GM13977 (cell line): ENCODE measurements at regions not wholly inside any gene's neighbourhood (a gene's known extent, or its start where the extent isn't known, plus 50 kb on each side); places are given as distances from the start of the nearest gene placed in this dataset.
"Not testable (repeated sequence)": the region's sequence is repeated elsewhere in the genome, so short reads cannot be mapped to it uniquely, and the experiment has no call there.

Experiments
- DNase-seq: peaks from one replicate; pipeline ENCODE4 v3.0.0; 2012; ENCODE audit warnings: low spot score
- CTCF ChIP-seq: IDR thresholded peaks from 2 replicates; pipeline ENCODE4 v1.5.1; 2012; ENCODE audit warnings: mild to moderate bottlenecking, control low read depth; ENCODE audit not compliant: insufficient read depth; ENCODE audit errors: extremely low read depth, missing control alignments
- in situ Hi-C: fragments of 300-500 bp; cut with MboI; formaldehyde crosslinking; loops from one replicate; pipeline ENCODE4 v1.12.0; 2022; ENCODE audit warnings: low sequenced_read_pairs, low pct_unique_long_range_greater_than_20kb, mixed read lengths, inconsistent platforms; ENCODE audit not compliant: unreplicated experiment

DNA sequence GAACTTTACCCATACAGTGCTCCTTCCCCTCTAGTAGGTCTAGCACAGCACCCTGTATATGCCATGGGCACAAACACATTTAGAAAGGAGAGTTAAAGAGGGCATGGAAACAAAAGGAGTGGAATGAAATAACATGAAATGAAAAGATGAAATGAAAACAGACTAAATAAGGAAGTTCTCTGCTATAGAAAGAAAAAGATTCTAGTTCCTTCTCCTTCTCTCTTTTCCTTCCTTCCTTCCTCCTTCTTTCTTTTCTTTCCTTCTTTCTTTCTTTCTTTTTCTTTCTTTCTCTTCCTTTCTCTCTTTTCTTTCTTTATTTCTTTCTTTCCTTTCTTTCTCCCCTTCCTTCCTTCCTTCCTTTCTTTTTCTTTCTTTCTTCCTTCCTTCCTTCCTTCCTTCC, 2197.4 kb downstream of the PCDH7 start:
- no peak for DNase-seq
- no peak for TF ChIP-seq CTCF
- in situ Hi-C loops: no loop called here

DNA sequence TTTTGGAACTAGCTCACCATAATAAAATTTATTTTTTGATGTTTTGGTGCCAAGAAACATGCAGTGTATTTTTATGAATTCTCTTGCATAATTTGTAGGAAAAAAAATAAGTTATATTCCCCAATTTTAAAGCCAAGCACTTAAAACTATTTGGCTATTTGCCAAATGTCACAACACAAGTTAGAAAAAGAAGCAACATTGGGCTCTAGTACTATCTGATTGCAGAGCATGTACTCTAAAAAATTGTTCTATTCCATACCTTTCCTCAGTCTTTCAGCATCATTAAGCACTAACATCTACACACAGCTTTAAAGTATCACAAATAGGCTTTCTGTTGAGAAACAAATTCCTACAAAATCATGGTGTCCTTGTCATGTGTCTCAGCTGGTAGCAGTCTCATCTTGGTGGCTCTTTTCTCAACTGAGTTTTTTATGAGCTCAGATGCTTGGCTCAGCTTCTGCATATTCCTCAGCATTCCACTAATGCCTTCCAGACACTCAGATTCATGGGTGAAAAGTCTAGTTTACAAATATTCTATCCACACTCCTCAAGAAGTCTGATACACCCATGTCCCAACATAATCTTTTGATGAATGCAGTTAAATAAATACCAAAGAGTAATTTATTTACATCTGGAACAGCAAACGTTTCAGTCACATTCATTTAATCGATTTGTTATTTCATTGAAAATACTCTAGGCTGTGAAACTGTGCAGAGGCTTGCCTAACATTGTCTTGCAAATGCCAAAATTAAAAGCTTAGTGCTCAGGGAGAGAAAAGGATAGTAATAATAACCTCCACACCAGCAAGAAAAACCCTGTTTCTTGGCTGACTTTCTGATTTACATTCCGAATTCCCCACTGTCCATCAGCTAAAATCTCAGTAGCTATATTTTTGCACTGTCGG, 2209.9 kb downstream of the PCDH7 start:
- in situ Hi-C loops: no loop called here
- no peak for TF ChIP-seq CTCF
- no peak for DNase-seq

- TF ChIP-seq CTCF: no peak
- DNase-seq: no peak
- in situ Hi-C loops: no loop called here
These were observed 2210.5 kb downstream of the PCDH7 start for GRCh38 chr4:32930700-32931099.

DNA sequence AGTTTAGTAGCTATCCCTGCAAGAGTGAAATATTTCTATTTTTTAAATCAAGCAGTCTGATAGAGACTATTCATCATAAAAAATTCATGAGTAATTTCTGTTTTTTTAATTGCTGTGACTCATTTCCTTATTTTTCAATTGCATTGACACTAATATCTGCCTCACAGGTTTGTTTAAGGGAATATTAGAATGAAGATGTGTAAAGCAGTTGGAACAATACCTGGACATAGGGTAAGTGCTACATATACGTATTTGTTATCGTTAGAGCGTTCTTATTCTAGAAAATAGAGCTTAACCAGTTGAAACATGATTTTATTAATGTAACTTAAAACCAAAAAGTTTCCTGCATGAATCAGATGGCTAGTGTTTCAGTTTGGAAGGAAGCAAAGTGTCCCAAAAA, 2211.3 kb downstream of the PCDH7 start:
- in situ Hi-C loops: no loop called here
- no peak for TF ChIP-seq CTCF

DNA sequence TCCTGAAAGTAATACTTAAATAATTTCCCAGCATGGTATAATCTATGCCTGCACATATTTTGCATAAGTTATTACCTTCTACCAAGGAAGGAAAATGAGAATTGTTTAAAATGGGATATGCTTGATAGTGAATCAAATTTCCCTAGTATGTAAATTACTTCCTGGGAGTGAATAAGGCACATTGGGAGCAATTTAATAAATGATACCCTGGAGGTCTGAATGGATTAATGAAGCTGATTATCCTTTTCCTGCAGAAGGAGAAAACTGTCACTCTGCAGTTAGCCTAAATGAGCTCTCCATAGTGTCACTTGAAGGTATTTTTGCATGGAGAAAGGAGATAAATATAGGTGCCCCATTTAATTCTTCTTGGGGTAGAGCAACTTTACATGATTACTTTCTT, 2212.0 kb downstream of the PCDH7 start:
- TF ChIP-seq CTCF: no peak
- no peak for DNase-seq
- in situ Hi-C loops: no loop called here

More for the DNA sequence above, 2211.3 kb downstream of the PCDH7 start:
- no peak for DNase-seq

DNA sequence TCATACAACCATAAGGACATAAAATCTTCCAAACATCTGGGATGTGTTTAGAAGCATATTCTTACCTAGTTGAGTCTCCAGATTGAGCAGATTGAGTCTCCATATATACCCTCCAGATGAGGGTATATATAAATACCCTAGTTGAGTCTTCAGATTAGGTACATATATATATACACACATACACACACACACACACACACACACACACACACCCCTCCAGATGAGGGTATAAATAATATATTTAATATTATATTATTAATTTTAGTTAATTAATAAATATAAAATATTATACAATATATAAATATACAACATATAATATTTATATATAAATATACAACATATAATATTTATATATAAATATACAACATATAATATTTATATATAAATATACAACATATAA, 2219.1 kb downstream of the PCDH7 start:
- in situ Hi-C loops, DNase-seq: not testable (repeated sequence)

GRCh38 chr4:32950866-32951265, 2230.7 kb downstream of the PCDH7 start:
- in situ Hi-C loops: no loop called here
- TF ChIP-seq CTCF: no peak
- no peak for DNase-seq
